HG03558 (cell line): ENCODE measurements at regions not wholly inside any gene's neighbourhood (a gene's known extent, or its start where the extent isn't known, plus 50 kb on each side); places are given as distances from the start of the nearest gene placed in this dataset.
"Not testable (repeated sequence)": the region's sequence is repeated elsewhere in the genome, so short reads cannot be mapped to it uniquely, and the experiment has no call there.

Source experiments
- ATAC-seq: cut with Tn5 transposase; IDR thresholded peaks from one replicate; pipeline ENCODE4 v1.9.1; 2021; ENCODE audit warnings: moderate number of reproducible peaks; ENCODE audit not compliant: unreplicated experiment; ENCODE audit errors: extremely low read depth

DNA sequence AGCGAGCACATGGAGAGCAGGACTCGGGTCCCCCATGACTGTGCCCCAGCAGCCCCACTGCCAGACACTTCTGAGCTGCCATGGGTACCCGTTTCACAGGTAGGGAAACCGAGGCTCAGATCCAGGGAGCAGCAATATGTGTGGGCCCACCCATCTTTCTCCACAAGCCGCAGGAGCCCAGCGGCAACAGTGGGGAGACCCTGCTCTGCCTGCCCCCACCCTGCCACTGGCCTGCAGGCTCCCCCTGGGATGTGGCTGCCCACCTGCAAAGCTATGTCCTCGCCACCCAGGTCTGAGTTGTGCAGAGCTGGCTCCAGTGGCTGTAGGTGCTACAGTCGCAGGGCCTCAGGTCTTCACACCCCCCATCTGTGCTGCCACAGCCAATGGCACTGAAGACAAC lies 50.6 kb upstream of the C1QTNF9B start:
- ATAC-seq, result no peak

DNA sequence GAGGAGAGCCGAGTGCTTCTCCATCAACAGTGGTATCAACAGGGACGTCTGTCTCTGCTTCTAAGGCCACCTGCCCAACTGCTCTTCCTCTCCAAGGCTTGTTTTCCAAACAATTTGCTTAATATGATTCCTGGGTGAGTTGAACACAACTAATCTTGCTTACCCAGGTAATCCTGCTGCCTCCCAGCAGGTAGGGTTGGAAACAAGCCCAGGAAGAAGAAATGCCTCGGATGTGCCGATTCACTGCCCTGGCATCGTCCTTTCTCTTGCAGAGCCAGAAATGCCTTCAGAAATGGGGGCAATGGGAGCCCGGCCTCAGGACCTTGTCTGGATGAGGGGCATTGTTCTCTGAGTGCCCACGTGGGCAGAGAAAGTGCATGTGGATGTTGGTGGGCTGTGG lies 51.9 kb upstream of the C1QTNF9B start:
- ATAC-seq, result no peak

DNA sequence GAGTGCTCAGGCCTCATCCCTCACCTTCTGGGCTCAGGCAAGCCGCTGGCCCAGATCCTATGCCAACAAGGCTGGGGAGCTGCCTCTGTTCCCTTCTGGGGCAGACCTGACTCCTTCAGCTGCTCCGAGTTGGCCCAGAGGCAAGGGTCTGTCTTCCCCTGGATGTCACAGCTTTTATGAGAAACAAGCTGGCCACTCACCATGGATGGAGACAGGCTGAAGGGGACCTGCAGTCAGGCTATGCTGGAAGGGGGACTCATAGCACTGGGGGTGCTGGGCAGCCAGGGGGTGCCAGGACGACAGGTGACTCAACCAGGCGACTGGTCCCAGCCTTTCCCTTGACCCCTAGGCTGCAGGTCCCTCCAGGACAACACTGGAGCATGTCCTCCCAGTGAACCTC lies 52.4 kb upstream of the C1QTNF9B start:
- ATAC-seq, result no peak

- ATAC-seq, result no peak
These were observed 53.6 kb upstream of the C1QTNF9B start for GRCh38 chr13:23950736-23951510.

DNA sequence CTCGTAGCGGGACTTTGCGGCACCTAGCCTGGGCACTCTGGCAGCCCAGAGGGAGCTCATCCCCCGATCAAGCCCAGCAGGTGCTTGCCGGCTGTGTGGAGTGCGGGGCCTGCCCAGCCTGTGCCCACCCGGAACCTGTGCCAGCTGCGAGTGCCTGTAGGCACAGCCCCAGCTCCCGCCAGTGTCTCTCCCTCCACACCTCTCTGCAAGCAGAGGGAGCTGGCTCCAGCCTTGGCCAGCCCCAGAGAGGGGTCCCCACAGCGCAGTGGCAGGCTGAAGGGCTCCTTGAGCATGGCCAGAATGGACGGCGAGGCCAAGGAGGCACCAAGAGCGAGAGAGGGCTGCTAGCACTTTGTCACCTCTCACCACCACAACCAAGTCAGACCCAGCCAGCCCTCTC lies 55.5 kb upstream of the C1QTNF9B start:
- no peak for ATAC-seq

DNA sequence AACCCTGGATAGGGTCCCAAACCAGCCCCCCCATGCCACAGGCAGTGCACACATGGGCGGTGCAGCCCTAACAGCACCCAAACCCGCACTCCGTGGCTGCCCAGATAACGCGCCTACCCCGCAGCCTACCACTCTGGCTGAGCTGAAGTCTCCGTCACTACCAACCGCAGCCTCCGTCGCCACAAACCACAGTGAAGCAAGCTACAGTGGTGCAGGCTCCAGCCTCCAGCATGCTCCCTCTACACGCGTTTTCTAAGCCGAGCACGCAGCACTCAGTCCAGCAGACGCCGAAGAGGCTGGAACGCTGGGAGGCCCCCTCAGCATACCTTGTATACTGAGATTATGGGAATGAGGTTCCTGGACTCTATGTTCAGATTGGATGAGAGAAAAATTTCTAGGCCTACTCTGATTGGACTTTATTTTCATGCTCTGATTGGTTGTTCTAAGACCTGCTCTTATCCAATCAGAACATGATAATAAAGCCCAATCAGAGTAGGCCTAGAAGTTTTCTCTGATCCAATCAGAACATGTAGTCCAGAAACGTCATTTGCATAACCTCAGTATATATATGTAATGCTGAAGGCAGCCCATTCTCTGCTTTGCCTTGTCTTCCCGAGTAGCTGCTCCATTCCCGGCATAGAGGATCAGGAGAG lies 56.7 kb upstream of the C1QTNF9B start:
- ATAC-seq, result no peak

- ATAC-seq, result no peak
These were observed 57.8 kb upstream of the C1QTNF9B start for GRCh38 chr13:23955064-23955463.

- no peak for ATAC-seq
These were observed 58.8 kb upstream of the C1QTNF9B start for GRCh38 chr13:23956106-23956505.

GRCh38 chr13:23957981-23958380 lies 60.7 kb upstream of the C1QTNF9B start:
- ATAC-seq, result no peak

GRCh38 chr13:23959231-23959862 lies 62.0 kb upstream of the C1QTNF9B start:
- ATAC-seq, result no peak

GRCh38 chr13:23960566-23961156 lies 63.4 kb upstream of the C1QTNF9B start:
- no peak for ATAC-seq

GRCh38 chr13:23963184-23963931 lies 66.1 kb upstream of the C1QTNF9B start:
- no peak for ATAC-seq

- no peak for ATAC-seq
These were observed 66.6 kb upstream of the C1QTNF9B start for GRCh38 chr13:23963947-23964346.

- ATAC-seq, result no peak
These were observed 68.0 kb upstream of the C1QTNF9B start for GRCh38 chr13:23965346-23965745.

GRCh38 chr13:23966221-23966690 lies 69.0 kb upstream of the C1QTNF9B start:
- no peak for ATAC-seq

DNA sequence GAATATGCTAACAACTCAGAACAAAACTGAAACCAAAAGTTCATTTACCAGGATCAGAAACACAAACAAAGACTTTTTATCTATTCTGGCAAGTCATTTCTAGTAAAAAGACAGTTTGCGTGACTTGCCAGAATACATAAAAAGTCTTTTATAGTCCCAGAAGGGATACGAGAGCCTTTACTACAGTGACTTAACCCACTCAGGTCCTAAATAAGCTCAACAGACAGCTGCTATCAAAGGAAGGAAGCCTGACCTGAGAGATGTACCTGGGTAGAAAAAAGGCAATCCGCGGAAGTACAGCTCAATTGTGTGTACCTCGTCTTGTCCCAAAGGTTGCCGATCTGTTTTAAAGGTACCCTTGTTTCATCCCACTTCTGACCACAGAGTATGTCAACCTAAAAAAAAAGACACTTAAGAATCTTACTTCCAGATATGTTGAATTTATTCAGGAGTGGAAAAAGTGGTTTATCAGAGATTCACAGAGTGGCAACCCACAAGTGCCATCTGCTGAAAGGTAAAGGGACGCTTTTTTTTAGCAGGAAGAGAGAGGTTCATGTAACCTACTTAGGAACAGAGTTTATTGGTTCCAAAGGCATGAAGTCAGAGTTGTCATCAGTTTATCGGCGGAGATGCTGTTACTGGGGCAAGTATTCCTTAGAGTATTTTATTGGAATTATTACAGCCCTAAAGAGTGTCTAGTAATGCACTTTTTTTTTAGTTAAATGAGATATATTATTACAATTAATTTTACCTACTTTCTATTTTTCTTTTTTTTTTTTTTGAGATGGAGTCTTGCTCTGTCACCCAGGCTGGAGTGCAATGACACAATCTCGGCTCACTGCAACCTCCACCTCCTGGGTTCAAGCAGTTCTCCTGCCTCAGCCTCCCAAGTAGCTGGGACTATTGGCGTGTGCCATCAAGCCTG lies 69.7 kb upstream of the C1QTNF9B start:
- ATAC-seq, result peak; percentile 49

DNA sequence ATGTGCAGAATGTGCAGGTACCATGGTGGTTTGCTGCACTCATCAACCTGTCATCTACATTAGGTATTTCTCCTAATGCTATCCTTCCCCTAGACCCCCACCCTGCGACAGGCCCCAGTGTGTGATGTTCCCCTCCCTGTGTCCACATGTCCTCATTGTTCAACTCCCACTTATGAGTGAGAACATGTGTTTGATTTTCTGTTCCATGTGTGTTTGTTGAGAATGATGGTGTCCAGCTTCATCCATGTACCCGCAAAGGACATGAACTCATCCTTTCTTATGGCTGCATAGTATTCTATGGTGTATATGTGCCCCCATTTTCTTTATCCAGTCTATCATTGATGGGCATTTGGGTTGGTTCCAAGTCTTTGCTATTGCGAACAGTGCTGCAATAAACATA lies 70.5 kb upstream of the C1QTNF9B start:
- ATAC-seq, result not testable (repeated sequence)

DNA sequence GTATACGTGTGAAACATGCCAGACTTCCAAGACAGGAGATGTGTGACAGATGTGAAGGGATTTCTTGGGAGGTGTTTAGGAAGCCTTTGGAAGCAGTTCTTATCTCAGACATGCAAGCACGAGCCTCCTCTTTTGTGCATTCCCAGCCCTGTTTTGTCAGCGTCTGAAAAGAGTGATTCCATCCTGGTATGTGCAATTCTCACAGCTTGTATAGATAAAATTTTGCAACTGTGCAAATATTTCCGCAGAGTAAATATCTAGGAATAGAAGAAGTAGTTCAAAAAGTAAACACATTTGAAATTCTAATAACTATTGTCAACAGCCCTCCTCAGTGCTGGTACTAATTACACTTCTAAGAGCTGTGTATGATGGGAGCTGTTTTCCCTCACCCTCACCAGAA lies 72.3 kb upstream of the C1QTNF9B start:
- ATAC-seq, result no peak
